ENCODE measurements at regions not wholly inside any gene's neighbourhood (a gene's known extent, or its start where the extent isn't known, plus 50 kb on each side); places are given as distances from the start of the nearest gene placed in this dataset.

DNA sequence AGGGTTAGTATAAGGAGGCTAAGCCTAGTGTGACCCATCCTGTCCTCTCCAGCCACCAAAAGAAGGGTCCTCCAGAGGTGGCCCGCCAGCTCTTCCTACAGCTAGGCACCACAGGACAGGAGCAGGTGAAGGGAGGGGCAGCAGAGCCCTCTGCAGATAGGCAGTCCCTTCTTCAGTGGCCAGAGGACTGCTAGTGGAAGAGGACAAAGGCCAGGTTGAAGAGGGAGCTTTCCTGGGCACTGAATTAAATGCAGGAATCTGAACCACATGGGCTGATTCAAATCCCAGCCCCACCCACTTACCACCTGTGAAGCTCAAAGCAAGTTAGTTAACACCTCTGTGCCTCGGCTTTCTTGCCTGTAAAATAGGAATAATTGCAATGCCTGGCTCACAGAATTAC is 409.5 kb downstream of the NXPE2 start:
- DNase-seq (no peak), ATAC-seq (no peak)
- H3K9me3 ChIP-seq, result no peaks in the 10 kb centered on the region
- peaks cover 0 to 5% (median 0%) of the 10 kb centered on the region in 9 donors for H3K4me1 ChIP-seq
- intact Hi-C loops (cut with DNase I), result no loop called here
- H3K27me3 ChIP-seq, result peaks cover 0 to 13% (median 0%) of the 10 kb centered on the region in 7 donors
- no peak overlapping the region for H3K27ac ChIP-seq
- no peak overlapping the region for H3K4me3 ChIP-seq
- TF ChIP-seq, protein P1, sequence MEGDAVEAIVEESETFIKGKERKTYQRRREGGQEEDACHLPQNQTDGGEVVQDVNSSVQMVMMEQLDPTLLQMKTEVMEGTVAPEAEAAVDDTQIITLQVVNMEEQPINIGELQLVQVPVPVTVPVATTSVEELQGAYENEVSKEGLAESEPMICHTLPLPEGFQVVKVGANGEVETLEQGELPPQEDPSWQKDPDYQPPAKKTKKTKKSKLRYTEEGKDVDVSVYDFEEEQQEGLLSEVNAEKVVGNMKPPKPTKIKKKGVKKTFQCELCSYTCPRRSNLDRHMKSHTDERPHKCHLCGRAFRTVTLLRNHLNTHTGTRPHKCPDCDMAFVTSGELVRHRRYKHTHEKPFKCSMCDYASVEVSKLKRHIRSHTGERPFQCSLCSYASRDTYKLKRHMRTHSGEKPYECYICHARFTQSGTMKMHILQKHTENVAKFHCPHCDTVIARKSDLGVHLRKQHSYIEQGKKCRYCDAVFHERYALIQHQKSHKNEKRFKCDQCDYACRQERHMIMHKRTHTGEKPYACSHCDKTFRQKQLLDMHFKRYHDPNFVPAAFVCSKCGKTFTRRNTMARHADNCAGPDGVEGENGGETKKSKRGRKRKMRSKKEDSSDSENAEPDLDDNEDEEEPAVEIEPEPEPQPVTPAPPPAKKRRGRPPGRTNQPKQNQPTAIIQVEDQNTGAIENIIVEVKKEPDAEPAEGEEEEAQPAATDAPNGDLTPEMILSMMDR (IDR thresholded peaks at IDR 0.05), result no peak
- H3K36me3 ChIP-seq, result no peaks in the 10 kb centered on the region
- 84 to 85% methylated on average over 2 of the region's 2 CpGs for WGBS, 2 donors

DNA sequence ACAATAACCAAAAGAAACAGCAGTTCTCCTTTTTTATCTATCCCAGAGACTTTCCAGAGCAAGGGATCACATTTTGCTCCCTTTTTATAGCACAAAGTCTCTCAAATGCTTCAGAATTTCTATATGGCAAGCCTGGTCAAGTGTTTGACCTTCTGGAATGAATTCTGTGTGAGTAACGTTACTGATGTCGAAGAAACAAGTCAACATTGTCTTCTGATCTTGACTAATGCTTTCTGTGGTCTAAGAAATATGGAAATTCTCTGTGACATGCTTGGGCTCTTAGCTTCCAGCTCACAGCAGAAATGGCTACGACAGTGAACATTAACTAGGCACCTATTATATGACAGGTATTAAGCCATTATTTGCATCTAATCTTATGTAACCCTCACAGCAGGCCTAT is 411.7 kb downstream of the CADM1 start:
- DNase-seq, result no peak
- H3K27ac ChIP-seq, result no peak overlapping the region

DNA sequence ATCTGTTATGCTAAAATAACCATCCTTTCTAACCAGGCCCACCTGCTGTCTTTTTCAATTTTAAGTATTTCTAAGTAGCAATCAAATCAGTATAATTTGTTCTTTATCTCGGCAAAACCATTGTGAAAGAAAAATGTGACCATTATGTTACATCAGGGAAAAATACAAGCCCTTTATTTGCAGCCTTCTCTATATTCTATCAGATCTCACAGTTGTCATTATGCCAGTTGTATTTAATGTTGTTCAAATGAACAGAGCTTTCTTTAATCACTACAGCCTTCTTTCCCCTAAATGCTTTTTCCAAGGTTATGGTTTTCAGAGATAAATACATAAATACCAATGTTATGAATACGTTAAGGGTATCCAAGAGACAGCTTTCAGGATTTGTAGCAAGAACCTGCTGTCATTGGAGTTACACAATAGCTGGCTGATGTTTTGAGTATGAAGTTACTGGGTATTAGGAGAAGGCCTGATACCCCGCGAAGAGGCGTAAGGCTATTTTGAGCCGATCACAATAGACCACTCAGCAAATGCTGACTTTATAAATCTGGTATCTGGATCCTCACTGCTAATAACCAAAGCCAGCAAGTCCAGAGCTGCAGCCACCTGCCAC is 406.3 kb downstream of the CADM1 start:
- no peaks in the 10 kb centered on the region for H3K36me3 ChIP-seq
- intact Hi-C loops (cut with DNase I), result no loop called here
- ATAC-seq (no peak), DNase-seq (no peak)
- 64 to 71% methylated on average over 6 of the region's 6 CpGs for WGBS, 2 donors
- H3K27ac ChIP-seq, result no peak overlapping the region
- no peaks in the 10 kb centered on the region for H3K4me1 ChIP-seq
- TF ChIP-seq, protein P1 (IDR thresholded peaks at IDR 0.05), result no peak
- H3K4me3 ChIP-seq, result no peak overlapping the region
- H3K27me3 ChIP-seq, result peaks cover 0 to 8% (median 0%) of the 10 kb centered on the region in 7 donors
- H3K9me3 ChIP-seq, result no peaks in the 10 kb centered on the region

More for the DNA sequence above, 411.7 kb downstream of the CADM1 start:
- 77 to 81% methylated on average over 3 of the region's 3 CpGs for WGBS, 2 donors
- H3K27me3 ChIP-seq, result peaks cover 0 to 3% (median 0%) of the 10 kb centered on the region in 7 donors
- no peaks in the 10 kb centered on the region for H3K4me1 ChIP-seq
- H3K4me3 ChIP-seq, result no peak overlapping the region
- H3K9me3 ChIP-seq, result no peaks in the 10 kb centered on the region
- intact Hi-C loops (cut with DNase I), result no loop called here
- no peaks in the 10 kb centered on the region for H3K36me3 ChIP-seq
- TF ChIP-seq, protein P1 (IDR thresholded peaks at IDR 0.05), result no peak
- ATAC-seq, result no peak

DNA sequence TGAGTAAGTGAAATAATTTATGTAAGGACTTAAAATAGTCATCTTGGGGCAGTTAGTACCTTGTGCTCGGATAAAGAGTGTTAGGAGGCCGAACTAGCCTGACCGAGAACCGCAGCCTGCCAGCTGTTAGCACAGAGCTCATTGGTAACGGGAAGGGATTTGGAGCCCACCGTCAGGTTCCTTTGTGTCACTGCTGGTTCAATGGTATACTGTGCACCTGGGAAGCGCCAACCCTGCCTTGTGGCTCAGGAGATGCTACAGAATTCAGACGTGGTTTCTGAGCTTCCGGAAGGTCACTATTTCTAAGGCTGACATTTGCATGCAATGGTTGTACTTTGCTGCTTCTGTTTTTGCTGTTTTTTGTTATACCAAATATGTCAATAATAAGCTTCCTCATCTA is 403.5 kb downstream of the CADM1 start:
- TF ChIP-seq, protein P1 (IDR thresholded peaks at IDR 0.05), result no peak
- no peak for ATAC-seq
- Histone ChIP-seq H3K27ac (no peak overlapping the region), H3K9me3 (no peaks in the 10 kb centered on the region), H3K4me1 (no peaks in the 10 kb centered on the region), H3K27me3 (peaks cover 0 to 8% (median 0%) of the 10 kb centered on the region in 7 donors), H3K36me3 (no peaks in the 10 kb centered on the region), H3K4me3 (no peak overlapping the region)
- no peak for DNase-seq
- intact Hi-C loops (cut with DNase I), result no loop called here
- 89 to 91% methylated on average over 9 of the region's 9 CpGs for WGBS, 2 donors

All from heart right ventricle (tissue), 16 donors.